BJ (cell line): ENCODE measurements at regions not wholly inside any gene's neighbourhood (a gene's known extent, or its start where the extent isn't known, plus 50 kb on each side); places are given as distances from the start of the nearest gene placed in this dataset.

Experiments
- CTCF ChIA-PET: fragments of 350-600 bp; formaldehyde crosslinking; extraction: SDS; loops from one replicate; lab custom pipeline; 2021; ENCODE audit warnings: antibody characterized with exemption, inconsistent platforms; lab: Yijun Ruan, JAX
- POLR2A ChIA-PET: fragments of 300-600 bp; sonication (Branson Sonifier 250); formaldehyde crosslinking; extraction: SDS; loops from one replicate; lab custom pipeline; 2021; ENCODE audit warnings: antibody characterized with exemption; lab: Charles Lee
- DNase-seq: peaks from one replicate; pipeline ENCODE4 v3.0.0-alpha.2; 2011; ENCODE audit warnings: low read depth
- H3K27me3 ChIP-seq: 2 replicates; pipeline ENCODE4 v1.6.0; 2011; ENCODE audit warnings: low read length; ENCODE audit not compliant: control insufficient read depth, insufficient read depth
- H3K36me3 ChIP-seq: 2 replicates; pipeline ENCODE4 v1.5.1; 2011; ENCODE audit warnings: low read length; ENCODE audit not compliant: control insufficient read depth, insufficient read depth
- H3K4me3 ChIP-seq: 2 replicates; pipeline ENCODE4 v1.5.1; 2011; ENCODE audit warnings: low read depth, mild to moderate bottlenecking, control low read depth, low read length
- TF ChIP-seq, protein P1 (sequence below): IDR thresholded peaks from 2 replicates; pipeline ENCODE4 v1.5.1; 2011; ENCODE audit warnings: low read depth, mild to moderate bottlenecking, control low read depth, inconsistent platforms, low read length, moderate library complexity; ENCODE audit not compliant: insufficient read depth

DNA sequence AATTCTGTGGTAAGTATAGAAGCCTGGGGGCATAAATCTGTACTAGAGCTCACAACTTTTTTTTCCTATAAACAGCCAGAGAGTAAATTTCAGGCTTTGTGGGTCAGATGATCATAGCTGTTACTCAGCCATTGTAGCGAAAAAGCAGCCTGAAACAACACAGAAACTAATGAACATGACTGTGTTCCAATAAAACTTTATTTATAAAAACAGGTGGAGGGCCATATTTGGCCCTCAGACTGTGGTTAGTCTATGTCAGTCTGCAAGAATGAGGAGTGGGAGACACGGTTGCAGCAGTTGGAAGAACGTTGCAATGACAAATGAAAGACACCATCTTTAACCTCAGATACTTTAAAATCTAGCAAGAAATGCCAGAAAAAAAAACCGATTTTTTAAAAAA, 389.6 kb upstream of the PRKCQ start:
- POLR2A ChIA-PET = no interaction called here
- CTCF ChIA-PET = interaction anchor here (1.3 kb wide), 1 partner anchor 10 kb away, joined by 4 read pairs; no protein-coding TSS in a partner anchor
- TF ChIP-seq, protein P1, sequence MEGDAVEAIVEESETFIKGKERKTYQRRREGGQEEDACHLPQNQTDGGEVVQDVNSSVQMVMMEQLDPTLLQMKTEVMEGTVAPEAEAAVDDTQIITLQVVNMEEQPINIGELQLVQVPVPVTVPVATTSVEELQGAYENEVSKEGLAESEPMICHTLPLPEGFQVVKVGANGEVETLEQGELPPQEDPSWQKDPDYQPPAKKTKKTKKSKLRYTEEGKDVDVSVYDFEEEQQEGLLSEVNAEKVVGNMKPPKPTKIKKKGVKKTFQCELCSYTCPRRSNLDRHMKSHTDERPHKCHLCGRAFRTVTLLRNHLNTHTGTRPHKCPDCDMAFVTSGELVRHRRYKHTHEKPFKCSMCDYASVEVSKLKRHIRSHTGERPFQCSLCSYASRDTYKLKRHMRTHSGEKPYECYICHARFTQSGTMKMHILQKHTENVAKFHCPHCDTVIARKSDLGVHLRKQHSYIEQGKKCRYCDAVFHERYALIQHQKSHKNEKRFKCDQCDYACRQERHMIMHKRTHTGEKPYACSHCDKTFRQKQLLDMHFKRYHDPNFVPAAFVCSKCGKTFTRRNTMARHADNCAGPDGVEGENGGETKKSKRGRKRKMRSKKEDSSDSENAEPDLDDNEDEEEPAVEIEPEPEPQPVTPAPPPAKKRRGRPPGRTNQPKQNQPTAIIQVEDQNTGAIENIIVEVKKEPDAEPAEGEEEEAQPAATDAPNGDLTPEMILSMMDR = no peak

DNA sequence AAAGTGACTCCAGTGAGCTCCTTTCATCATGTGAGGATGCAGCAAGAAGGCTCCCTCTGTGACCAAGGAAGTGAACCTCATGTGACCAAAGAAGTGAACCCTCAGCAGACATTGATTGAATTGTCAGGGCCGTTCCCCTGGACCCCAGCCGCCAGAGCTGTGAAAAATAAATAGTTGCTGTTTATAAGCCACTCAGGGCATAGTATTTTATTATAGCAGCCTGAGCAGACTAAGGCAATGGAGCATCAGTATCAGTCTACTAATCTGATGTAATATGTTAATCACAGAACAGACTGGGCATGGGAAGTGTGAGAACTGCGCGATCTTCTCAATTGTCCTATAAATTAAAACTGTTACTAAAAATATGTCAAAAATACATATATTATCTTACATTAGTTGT, 384.5 kb upstream of the PRKCQ start:
- Histone ChIP-seq H3K4me3 (no peak overlapping the region), H3K36me3 (no peaks in the 10 kb centered on the region), H3K27me3 (no peaks in the 10 kb centered on the region)
- ChIA-PET CTCF (no interaction called here), POLR2A (no interaction called here)
- DNase-seq = no peak
- TF ChIP-seq, protein P1 = no peak

More for the DNA sequence above, 389.6 kb upstream of the PRKCQ start:
- Histone ChIP-seq H3K27me3 (no peaks in the 10 kb centered on the region), H3K4me3 (no peak overlapping the region), H3K36me3 (no peaks in the 10 kb centered on the region)
- no peak for DNase-seq

DNA sequence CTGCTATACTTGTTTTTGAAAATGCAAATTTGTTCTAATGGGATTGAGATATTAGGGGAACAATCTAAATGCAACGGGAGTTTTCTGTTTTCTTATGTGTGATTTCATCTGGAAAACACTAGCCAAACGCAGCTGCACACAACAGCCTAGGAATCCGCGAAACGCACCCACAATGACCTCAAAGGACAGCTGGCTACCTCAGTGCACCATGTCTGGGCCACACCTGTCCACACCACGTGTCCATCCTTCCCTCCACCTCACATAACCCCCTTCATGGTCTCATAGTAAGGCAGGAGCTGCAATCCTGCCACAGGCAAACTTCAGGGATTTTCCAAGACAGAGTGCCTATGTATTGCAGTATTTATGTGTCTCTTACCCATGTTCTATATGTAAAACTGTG, 382.5 kb upstream of the PRKCQ start:
- TF ChIP-seq, protein P1 = no peak
- Histone ChIP-seq H3K4me3 (no peak overlapping the region), H3K27me3 (no peaks in the 10 kb centered on the region), H3K36me3 (no peaks in the 10 kb centered on the region)
- ChIA-PET POLR2A (no interaction called here), CTCF (no interaction called here)
- DNase-seq = no peak

DNA sequence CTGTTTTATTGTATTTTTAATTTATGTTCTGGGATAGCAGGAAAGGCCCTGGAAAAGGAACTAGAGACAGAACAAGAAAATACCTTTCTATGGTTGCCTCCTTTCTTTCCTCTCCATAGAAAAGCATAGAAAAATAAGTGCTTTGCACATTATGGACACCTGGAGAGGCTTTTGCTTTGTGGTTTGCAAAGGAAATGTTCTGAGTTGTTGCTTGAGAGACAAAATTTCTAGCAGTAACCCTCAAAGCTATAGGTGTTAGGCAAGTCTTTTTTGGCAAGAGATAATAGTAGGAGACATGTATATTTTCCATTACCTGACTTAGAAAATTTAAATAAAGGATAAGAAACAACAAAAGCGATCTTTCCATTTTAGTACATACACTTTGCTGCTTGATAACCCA, 378.6 kb upstream of the PRKCQ start:
- ChIA-PET POLR2A (no interaction called here), CTCF (no interaction called here)
- TF ChIP-seq, protein P1 = no peak
- H3K36me3 ChIP-seq = no peaks in the 10 kb centered on the region
- H3K27me3 ChIP-seq = no peaks in the 10 kb centered on the region
- no peak overlapping the region for H3K4me3 ChIP-seq
- no peak for DNase-seq

DNA sequence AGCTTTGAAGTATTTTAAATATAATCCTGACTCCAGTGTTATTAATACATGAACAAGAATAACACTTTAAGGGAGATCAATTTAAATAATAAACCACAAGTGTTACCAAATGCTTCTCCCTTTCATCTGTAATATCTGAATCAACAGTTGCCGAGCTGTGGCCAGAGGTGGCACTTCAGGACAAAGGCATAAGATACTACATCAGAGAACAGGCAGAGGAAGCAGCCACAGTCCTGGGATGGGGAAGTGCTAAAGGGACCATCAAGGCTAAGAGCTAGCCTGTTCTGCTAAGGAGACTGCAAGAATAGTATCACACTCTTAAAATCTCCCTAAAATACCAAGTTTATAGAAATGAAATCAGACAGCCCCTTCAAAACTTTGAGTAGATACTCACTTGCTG, 378.2 kb upstream of the PRKCQ start:
- DNase-seq = no peak
- H3K36me3 ChIP-seq = no peaks in the 10 kb centered on the region
- no peak overlapping the region for H3K4me3 ChIP-seq
- no peaks in the 10 kb centered on the region for H3K27me3 ChIP-seq
- ChIA-PET POLR2A (no interaction called here), CTCF (no interaction called here)
- TF ChIP-seq, protein P1 = no peak
